Spleen (tissue), 11 donors: ENCODE measurements at regions not wholly inside any gene's neighbourhood (a gene's known extent, or its start where the extent isn't known, plus 50 kb on each side); places are given as distances from the start of the nearest gene placed in this dataset.

Source experiments
- DNase-seq: peaks from one replicate; pipeline ENCODE4 v3.0.0-alpha.2; 2020
- H3K27ac ChIP-seq, 8 donors: fragments of 200-600 bp; sonication (generic) in 7 of 8; 1 replicate in 4 of 8; 2 replicates in 4 of 8; pipeline versions ENCODE4 v1.5.0 to v1.8.0; 2016 to 2021; ENCODE audit warnings: inconsistent platforms in 4 of 8, mild to moderate bottlenecking in 4 of 8, moderate library complexity in 1 of 8
- H3K27me3 ChIP-seq, 7 donors: fragments of 200-600 bp; sonication (generic) in 6 of 7; replicated peaks in 1 of 7; 1 replicate in 4 of 7; 2 replicates in 3 of 7; pipeline versions ENCODE4 v1.5.0 to v1.8.0; 2016 to 2021; ENCODE audit warnings: inconsistent platforms in 3 of 7, mild to moderate bottlenecking in 1 of 7
- H3K36me3 ChIP-seq, 6 donors: fragments of 200-600 bp; sonication (generic) in 5 of 6; 1 replicate in 4 of 6; 2 replicates in 2 of 6; pipeline versions ENCODE4 v1.5.0 to v1.8.0; 2016 to 2021; ENCODE audit warnings: inconsistent platforms in 2 of 6
- H3K4me1 ChIP-seq, 6 donors: fragments of 200-600 bp; sonication (generic) in 5 of 6; 1 replicate in 3 of 6; 2 replicates in 3 of 6; pipeline versions ENCODE4 v1.5.0 to v1.8.0; 2016 to 2021; ENCODE audit warnings: inconsistent platforms in 3 of 6
- H3K4me3 ChIP-seq, 8 donors: fragments of 200-600 bp; sonication (generic) in 7 of 8; 1 replicate in 4 of 8; 2 replicates in 4 of 8; pipeline versions ENCODE4 v1.5.0 to v1.8.0; 2016 to 2021; ENCODE audit warnings: inconsistent platforms in 4 of 8, mild to moderate bottlenecking in 4 of 8, moderate library complexity in 2 of 8
- H3K9me3 ChIP-seq, 8 donors: fragments of 200-600 bp; sonication (generic) in 7 of 8; 1 replicate in 4 of 8; 2 replicates in 4 of 8; pipeline versions ENCODE4 v1.5.0 to v1.8.0; 2016 to 2021; ENCODE audit warnings: inconsistent platforms in 4 of 8
- CTCF ChIP-seq, 11 experiments: fragments of 200-600 bp in 7 of 11; fragments of 450-650 bp in 4 of 11; sonication (generic) in 4 of 11; IDR thresholded peaks in 8 of 11; conservative IDR thresholded peaks in 3 of 11; 1 replicate in 7 of 11; 2 replicates in 4 of 11; pipeline versions ENCODE4 v1.4.0 to v1.8.0; 2016 to 2021; ENCODE audit warnings: antibody characterized with exemption in 11 of 11, inconsistent platforms in 4 of 11, mild to moderate bottlenecking in 1 of 11
- POLR2A ChIP-seq, 3 donors: fragments of 450-650 bp; IDR thresholded peaks; one replicate each; pipeline ENCODE4 v1.5.1; 2017; ENCODE audit warnings: antibody characterized with exemption in 3 of 3, mild to moderate bottlenecking in 1 of 3
- POLR2AphosphoS5 ChIP-seq, 3 donors: sonication (generic); formaldehyde crosslinking; IDR thresholded peaks; one replicate each; pipeline ENCODE4 v1.5.1; 2017; ENCODE audit warnings: antibody characterized with exemption in 3 of 3
- WGBS, 5 donors: extraction: QIAGEN DNeasy Blood & Tissue Kit in 3 of 5; methylation state at CpG; one replicate each; pipeline versions ENCODE4 v1.1.5 to v1.1.7; 2013 to 2018; 5-methylcytosine and 5-hydroxymethylcytosine counted together
- intact Hi-C: fragments of 100-400 bp; cut with DNase I; formaldehyde crosslinking; loops from one replicate; pipeline ENCODE4 v1.15.0; 2023; ENCODE audit warnings: low total_unique reads
- donor health status: healthy with polysubstance abuse.
- donor health status: DM: no; HTN: no; CAD: no; lungs with moderate emphysema.
- donor health status: DM: no; HTN: no; CAD: no.
- donor health status: Bipolar disorder and iron deficiency.
- donor health status: healthy.
- donor health status: DM: no; HTN: no; CAD: no.
- donor health status: DM: yes; HTN: yes; CAD: no.

DNA sequence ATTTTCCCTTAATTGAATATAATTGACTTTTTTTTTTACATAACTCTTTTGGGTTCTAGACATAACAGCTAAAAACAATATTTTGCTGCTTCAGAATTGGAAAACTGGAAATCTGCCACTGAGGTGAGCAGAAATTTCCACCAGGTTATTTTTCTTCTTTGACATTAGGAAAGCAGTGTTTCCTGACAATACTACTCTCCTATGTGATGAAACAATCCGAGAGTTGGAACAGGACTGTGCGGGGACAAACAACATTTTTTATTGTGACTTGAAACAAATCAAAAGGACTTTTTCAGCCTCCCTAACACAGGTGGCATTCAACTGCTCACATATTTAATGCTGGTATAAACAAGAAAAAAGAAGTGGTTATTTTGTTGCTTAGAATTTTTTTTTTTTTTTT lies 237.2 kb downstream of the RNF152 start:
- intact Hi-C loops: no loop called here
- Histone ChIP-seq H3K27me3 (peaks cover 0 to 9% (median 0%) of the 10 kb centered on the region in 7 donors), H3K4me1 (no peaks in the 10 kb centered on the region), H3K27ac (no peak overlapping the region), H3K36me3 (no peaks in the 10 kb centered on the region), H3K9me3 (peaks cover 0 to 5% (median 0%) of the 10 kb centered on the region in 8 donors), H3K4me3 (no peak overlapping the region)
- TF ChIP-seq POLR2AphosphoS5 (IDR thresholded peaks at IDR 0.05): no peak
- no peak for TF ChIP-seq POLR2A (IDR thresholded peaks at IDR 0.05)
- no peak for TF ChIP-seq CTCF (IDR thresholded peaks at IDR 0.05 in 8 of 11, conservative IDR thresholded peaks at IDR 0.05 in 3 of 11)
- WGBS, 5 donors: 83 to 94% (median 93%) methylated on average over 2 of the region's 2 CpGs
- DNase-seq: no peak

GRCh38 chr18:61653823-61654551 lies 238.8 kb downstream of the RNF152 start:
- Histone ChIP-seq H3K9me3 (peaks cover 0 to 5% (median 0%) of the 10 kb centered on the region in 8 donors), H3K27ac (no peak overlapping the region), H3K27me3 (peaks cover 0 to 3% (median 0%) of the 10 kb centered on the region in 7 donors), H3K4me3 (no peak overlapping the region), H3K4me1 (no peaks in the 10 kb centered on the region), H3K36me3 (no peaks in the 10 kb centered on the region)
- no peak for DNase-seq
- 77 to 89% (median 86%) methylated on average over 4 of the region's 4 CpGs for WGBS, 5 donors
- intact Hi-C loops: no loop called here
- TF ChIP-seq POLR2A (IDR thresholded peaks at IDR 0.05) (no peak), POLR2AphosphoS5 (IDR thresholded peaks at IDR 0.05) (no peak), CTCF (IDR thresholded peaks at IDR 0.05 in 8 of 11, conservative IDR thresholded peaks at IDR 0.05 in 3 of 11) (no peak)

- H3K27me3 ChIP-seq: no peaks in the 10 kb centered on the region
- intact Hi-C loops: no loop called here
These were observed 240.9 kb downstream of the RNF152 start for GRCh38 chr18:61651880-61652268.

More at GRCh38 chr18:61651880-61652268, 240.9 kb downstream of the RNF152 start:
- Histone ChIP-seq H3K4me1 (no peaks in the 10 kb centered on the region), H3K4me3 (no peak overlapping the region), H3K27ac (no peak overlapping the region), H3K9me3 (no peaks in the 10 kb centered on the region), H3K36me3 (no peaks in the 10 kb centered on the region)
- no peak for DNase-seq
- 74 to 87% (median 81%) methylated on average over 4 of the region's 4 CpGs for WGBS, 5 donors
- TF ChIP-seq CTCF (IDR thresholded peaks at IDR 0.05 in 8 of 11, conservative IDR thresholded peaks at IDR 0.05 in 3 of 11) (no peak), POLR2AphosphoS5 (IDR thresholded peaks at IDR 0.05) (no peak), POLR2A (IDR thresholded peaks at IDR 0.05) (no peak)
